ENCODE measurements at regions not wholly inside any gene's neighbourhood (a gene's known extent, or its start where the extent isn't known, plus 50 kb on each side); places are given as distances from the start of the nearest gene placed in this dataset.

DNA sequence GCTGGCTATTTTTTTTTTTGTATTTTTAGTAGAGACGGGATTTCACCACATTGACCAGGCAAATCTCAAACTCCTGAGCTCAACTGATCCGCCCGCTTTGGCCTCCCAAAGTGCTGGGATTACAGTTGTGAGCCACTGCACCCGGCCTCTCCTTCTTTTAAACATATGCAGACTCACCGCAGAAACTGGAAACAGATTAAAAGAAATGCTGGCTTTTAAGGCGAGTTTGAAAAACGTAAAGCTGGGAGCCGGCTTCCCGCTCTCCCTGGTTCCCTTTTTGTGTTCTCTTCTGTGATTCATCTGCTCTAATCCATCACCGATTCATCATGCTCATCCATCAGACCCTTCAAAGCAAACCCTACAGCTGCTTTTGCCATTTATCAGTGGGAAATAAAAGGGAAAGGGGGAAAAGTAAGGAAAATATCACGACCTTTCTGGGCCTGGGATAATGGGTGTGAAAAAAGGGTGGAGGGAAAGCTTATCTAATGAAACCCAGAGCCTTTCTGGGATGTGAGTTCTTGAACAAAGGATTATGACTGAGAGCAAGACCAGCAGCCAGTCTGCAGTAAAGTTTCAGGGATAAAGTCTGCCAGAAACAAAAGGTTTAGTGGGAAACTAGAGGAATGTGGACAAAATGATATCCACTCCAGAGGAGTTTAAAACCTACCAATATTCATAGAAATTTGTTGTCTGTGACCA is 92.3 kb upstream of the LRIG1 start:
- no peak for DNase-seq

DNA sequence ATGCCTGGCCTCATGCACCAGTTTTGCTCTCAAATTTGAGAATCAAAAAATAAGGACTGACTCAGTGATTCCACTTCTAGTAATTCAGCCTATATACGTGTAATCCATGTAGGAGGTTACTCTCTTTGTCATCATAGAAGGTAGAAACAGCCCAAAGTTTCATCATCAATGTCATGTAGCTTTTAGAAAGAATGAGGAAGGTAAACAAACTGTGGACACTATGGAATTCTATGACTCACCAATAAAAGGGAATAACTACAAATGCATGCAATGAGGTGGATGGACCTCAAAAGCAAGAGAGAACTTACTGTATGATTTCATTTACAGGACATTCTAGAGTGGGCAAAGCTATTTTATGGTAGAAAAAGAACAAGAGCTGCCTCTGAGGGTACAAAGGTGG is 93.2 kb upstream of the LRIG1 start:
- no peak for DNase-seq

DNA sequence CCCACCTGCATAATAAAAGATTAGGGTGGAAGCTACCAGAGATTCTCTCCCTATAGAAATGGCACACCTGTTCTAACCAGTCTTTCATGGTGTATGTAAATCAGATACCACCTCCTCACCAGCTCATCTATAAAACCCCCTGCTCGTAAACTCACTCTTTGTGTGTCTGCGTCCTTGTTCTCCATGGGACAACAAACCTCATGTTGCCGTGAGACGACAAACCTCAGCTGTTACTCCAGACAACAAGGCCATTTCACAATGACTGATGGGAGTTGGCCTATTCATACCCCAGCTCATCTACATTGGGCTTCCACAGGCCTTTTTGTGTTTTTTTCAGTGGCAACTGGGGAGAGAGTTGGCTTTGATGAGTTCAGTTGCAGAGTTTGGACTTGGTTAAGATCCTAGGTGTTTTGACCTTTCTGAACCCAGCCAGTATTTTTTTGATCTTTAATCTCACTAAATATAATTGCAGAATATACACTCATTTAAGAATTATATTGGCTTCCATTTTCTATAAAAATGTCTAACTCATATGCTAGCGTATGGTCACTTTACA is 96.6 kb upstream of the LRIG1 start:
- no peak for DNase-seq

- no peak for DNase-seq
Observed at GRCh38 chr3:66598168-66598567, 97.3 kb upstream of the LRIG1 start.

DNA sequence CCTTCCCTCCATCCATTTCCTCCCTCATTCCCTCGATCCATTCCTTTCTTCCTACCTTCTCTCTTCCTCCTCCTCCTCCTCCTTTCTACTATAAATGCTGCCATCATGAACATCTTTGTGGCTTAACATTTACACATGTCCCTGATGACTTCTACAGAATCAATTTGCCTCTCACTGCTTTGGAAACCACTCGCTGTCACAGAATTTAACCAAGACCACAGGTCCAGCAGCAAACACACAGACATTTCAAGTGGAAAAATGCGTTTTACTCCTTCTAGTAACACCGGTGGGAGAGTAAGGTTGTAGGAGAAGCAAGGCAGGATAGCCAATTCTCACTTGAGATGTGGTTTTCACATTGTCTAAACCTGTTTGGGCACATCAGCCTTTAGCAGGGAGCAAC is 101.4 kb upstream of the LRIG1 start:
- no peak for DNase-seq

GRCh38 chr3:66602691-66603090 is 101.9 kb upstream of the LRIG1 start:
- DNase-seq = no peak

GRCh38 chr3:66603151-66603611 is 102.4 kb upstream of the LRIG1 start:
- no peak for DNase-seq

- DNase-seq = no peak
Observed at GRCh38 chr3:66604481-66604880, 103.7 kb upstream of the LRIG1 start.

DNA sequence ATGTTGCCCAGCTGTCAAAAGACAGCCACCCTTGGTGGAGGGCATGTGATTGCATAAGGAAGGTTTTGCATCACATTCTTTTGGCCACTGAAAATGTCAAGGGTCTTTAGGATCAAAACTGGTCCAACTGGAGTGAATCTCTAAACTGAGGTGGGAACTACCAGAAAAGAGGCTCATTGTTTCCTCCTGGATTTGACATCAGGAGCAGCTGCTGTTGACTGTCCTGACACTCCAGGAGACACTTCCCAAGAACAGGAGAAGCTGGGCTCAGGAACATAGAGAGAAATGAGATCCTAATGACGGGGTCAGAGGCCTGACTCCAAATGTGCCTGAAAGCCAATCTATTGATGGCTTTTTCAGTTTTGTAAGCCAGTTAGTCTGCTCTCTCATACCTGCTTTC is 105.3 kb upstream of the LRIG1 start:
- DNase-seq = no peak

- no peak for DNase-seq
Observed at GRCh38 chr3:66606868-66607267, 106.0 kb upstream of the LRIG1 start.

GRCh38 chr3:66609660-66610561 is 109.1 kb upstream of the LRIG1 start:
- no peak for DNase-seq

GRCh38 chr3:66610562-66610909 is 109.7 kb upstream of the LRIG1 start:
- DNase-seq = no peak

DNA sequence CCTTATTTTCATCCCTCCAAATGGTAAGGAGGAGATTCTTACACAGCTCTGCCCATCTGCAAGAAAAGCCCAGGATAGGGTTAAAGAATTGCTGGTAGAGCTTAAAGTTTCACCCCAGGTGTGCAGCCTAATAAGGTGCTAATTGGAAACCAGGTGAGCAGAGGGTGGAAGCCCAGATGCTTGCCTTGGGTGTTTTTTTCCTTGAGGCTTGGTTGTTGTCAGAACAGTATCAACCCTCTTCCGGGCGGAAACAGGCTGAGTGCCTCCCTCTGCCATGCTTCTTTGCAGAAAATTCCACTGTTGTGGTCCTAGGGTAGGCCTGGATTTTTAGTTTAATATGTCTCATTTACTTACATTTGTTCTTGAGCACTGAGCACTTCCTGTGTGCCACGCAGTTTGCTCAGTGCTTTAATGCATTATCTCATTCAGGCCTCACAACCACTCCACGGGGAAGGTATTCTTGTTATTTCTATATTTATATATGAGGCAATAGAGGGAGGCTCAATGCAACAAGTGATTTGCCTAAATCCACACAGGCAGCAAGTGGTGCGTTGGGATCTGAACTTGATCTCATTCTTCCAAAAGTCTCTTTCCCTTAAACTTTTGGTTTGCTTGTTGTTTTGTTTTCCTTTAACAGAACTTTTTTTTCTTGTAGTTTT is 115.0 kb upstream of the LRIG1 start:
- no peak for DNase-seq

DNA sequence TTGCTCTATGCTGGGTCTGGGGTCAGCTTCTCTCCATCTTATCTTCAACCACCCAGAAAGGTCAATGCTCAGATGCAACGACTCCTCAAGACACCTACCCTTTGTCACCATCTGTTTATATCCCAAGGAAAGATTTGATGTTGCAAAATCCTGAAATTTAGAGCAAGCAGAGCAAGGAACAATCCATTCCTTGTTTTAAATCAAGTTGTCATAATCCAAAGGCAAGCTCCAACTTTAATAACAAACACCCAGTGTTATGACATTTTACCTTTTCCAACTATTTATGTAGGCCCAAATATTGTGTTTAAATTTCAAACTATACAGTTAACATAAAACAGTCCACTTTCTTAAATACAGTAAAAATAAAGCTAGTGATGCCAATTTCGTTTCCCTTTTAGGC is 116.5 kb upstream of the LRIG1 start:
- no peak for DNase-seq

- no peak for DNase-seq
Observed at GRCh38 chr3:66618066-66618465, 117.2 kb upstream of the LRIG1 start.

DNA sequence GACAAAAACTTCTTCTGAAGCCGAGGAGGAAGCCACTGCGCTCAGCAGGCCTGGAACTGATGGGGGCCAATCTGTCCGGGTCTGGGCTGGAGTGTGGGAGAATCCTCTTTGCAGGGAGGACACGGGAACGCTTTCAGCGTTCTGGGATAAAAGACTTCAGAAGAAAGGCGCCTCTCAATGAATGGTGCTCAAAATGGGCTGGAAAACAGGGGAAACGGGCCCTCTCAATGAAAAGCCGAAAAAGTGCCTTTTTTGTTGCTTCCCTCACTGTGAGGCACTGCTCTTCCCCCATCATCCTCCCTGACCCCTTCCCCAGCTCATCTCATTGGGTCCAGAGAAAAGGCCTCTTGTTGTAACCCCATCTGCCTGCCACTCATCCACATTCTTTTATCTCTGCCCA is 119.5 kb upstream of the LRIG1 start:
- DNase-seq = no peak

DNA sequence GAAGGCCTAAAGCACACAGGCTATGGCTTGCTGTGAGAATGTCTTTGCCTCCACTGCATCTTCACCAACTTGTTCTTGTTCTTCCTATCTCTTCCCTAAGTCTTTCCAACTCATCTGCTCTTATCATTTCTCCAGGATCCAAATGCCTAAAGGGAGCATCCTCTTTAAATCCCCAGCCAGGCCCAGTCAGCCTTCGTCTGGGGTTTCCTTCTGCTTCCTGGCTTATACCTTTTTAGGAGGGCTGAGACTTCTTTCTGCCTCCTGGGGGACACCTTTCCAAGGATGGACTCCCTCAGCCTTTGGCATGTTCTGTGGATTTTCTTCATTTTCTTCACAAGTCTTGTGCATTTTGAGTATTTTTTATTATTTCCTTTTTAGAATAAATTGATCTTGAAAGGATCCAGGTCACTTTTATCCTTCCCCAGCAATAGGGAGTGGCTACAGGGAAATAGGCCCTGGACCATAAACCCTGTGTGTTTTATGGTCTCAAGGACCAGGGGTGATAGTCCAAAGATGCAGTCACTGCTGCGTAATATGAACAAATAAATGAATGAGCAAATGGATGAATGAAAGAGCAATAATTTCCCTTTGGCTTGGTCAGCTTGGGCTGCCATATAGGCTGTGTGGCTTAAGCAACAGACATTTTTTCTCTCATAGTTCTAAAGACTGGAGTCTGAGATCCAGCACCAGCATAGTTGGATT is 122.1 kb upstream of the LRIG1 start:
- DNase-seq = no peak

GRCh38 chr3:66625505-66626216 is 124.8 kb upstream of the LRIG1 start:
- no peak for DNase-seq

DNA sequence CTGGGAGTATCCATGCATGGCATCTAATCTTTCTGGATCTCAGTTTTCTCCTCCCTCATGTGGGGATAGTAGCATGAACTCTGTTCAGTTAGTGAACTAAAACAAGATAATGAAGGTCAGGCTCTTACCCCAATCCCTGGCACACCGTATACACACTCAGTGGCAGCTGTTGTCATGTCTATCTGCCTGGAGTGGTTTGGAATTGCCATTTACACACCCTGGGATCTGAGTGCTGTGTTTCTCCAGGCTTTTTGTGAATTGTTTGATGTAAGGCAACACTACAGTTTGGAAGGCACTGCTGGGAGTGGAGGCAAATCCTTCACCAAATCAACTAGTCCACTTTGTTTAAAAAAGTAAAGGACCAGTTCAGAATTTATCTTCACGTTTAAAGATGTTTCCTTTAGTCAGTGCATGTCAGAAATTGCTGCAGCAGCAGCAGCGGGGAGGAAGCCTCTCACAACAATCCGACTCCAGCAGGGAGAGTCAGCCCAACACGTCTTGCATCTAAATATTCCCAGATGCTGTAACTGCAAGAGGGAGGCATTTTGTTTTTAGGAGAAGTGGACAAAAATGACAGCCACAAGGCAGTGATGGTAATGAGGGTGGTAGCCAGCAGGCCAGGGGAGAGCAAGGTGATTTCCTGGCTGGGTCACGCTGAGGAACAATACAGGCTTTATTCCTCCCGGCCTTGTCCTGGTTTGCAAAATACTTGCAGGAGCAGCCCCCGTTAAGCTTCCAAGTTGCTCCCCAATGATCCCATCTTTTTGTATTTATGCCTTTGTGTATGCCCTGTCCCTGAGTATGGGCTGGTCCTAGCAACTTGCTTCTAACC is 128.5 kb upstream of the LRIG1 start:
- no peak for DNase-seq

DNA sequence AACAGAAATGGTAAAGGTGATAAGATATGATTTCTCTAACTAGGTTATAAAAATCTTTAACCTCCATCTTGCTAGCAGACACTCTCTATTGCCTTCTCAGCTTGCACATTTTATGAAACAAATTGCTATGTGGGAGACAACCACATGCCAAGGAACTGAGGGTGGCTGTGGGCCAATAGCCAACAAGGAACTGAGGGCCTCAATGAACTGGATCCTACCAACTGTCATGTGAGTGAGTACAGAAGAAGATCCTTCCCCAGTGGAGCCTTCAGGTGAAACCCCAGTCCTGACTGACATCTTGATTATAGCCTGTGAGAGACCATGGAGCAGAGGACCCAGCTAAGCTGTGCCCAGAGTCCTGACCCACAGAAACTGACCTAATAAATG is 129.2 kb upstream of the LRIG1 start:
- no peak for DNase-seq

Measured in activated CD8-positive, alpha-beta memory T cell treated with anti-CD3 and anti-CD28 coated beads, Interleukin-2, amount 50 U/mL, for 48 hours (primary cell).